Neural cell (in vitro differentiated cells): ENCODE measurements at regions not wholly inside any gene's neighbourhood (a gene's known extent, or its start where the extent isn't known, plus 50 kb on each side); places are given as distances from the start of the nearest gene placed in this dataset.
A peak's percentile ranks its signal among the peaks of the same experiment; 100 is the strongest.

Experiments used
- H2AFZ ChIP-seq: fragments of 200-600, 300-800 bp; sonication (generic), shearing (Covaris generic); 2 replicates; pipeline ENCODE4 v1.6.0; 2014; ENCODE audit warnings: low read depth, mild to moderate bottlenecking, antibody characterized with exemption, low read length, moderate library complexity
- H3F3A ChIP-seq: fragments of 200-600 bp; shearing (Covaris generic); 2 replicates; pipeline ENCODE4 v1.6.1; 2016; ENCODE audit warnings: mild to moderate bottlenecking, moderate library complexity, mixed read lengths, antibody characterized with exemption, low read length; ENCODE audit not compliant: insufficient read depth, poor library complexity, severe bottlenecking
- H3K27ac ChIP-seq: fragments of 200-600, 300-800 bp; sonication (generic), shearing (Covaris generic); 2 replicates; pipeline ENCODE4 v1.5.1; 2014; ENCODE audit warnings: mild to moderate bottlenecking, low read length, moderate library complexity
- H3K27me3 ChIP-seq: fragments of 300-800, 200-600 bp; sonication (generic), shearing (Covaris generic); 2 replicates; pipeline ENCODE4 v1.6.0; 2014; ENCODE audit warnings: mild to moderate bottlenecking, low read depth, low read length, moderate library complexity; ENCODE audit not compliant: insufficient read depth
- H3K36me3 ChIP-seq: fragments of 300-800, 200-600 bp; sonication (generic), shearing (Covaris generic); 2 replicates; pipeline ENCODE4 v1.5.1; 2014; ENCODE audit warnings: mild to moderate bottlenecking, antibody characterized with exemption, low read length, moderate library complexity; ENCODE audit not compliant: insufficient read depth
- H3K4me2 ChIP-seq: fragments of 300-800, 200-600 bp; sonication (generic), shearing (Covaris generic); 2 replicates; pipeline ENCODE4 v1.6.0; 2014; ENCODE audit warnings: mild to moderate bottlenecking, low read length
- H3K4me3 ChIP-seq: fragments of 300-800, 200-600 bp; sonication (generic), shearing (Covaris generic); 2 replicates; pipeline ENCODE4 v1.5.1; 2014; ENCODE audit warnings: mild to moderate bottlenecking, low read length, moderate library complexity
- H3K79me2 ChIP-seq: fragments of 200-600 bp; shearing (Covaris generic); replicated peaks from 2 replicates; pipeline ENCODE4 v1.6.0; 2014; ENCODE audit warnings: mild to moderate bottlenecking, low read length, moderate library complexity; ENCODE audit not compliant: insufficient read depth
- H3K9ac ChIP-seq: fragments of 300-800, 200-600 bp; sonication (generic), shearing (Covaris generic); 2 replicates; pipeline ENCODE4 v1.6.1; 2016; ENCODE audit warnings: mild to moderate bottlenecking, low read length, mixed read lengths
- H3K9me2 ChIP-seq: fragments of 200-600 bp; shearing (Covaris generic); 2 replicates; pipeline ENCODE4 v1.6.1; 2016; ENCODE audit warnings: mild to moderate bottlenecking, low read length, mixed read lengths; ENCODE audit not compliant: insufficient read depth
- H3K9me3 ChIP-seq: fragments of 200-600, 300-800 bp; sonication (generic), shearing (Covaris generic); 2 replicates; pipeline ENCODE4 v1.6.1; 2016; ENCODE audit warnings: mild to moderate bottlenecking, mixed run types, low read length, moderate library complexity, mixed read lengths
- H4K20me1 ChIP-seq: fragments of 200-600 bp; shearing (Covaris generic); 2 replicates; pipeline ENCODE4 v1.6.1; 2016; ENCODE audit warnings: mild to moderate bottlenecking, mixed run types; ENCODE audit not compliant: insufficient read depth
- CTCF ChIP-seq: fragments of 450-650 bp; IDR thresholded peaks from 2 replicates; pipeline ENCODE4 v1.5.1; 2014; ENCODE audit warnings: antibody characterized with exemption, mild to moderate bottlenecking, moderate library complexity; ENCODE audit not compliant: poor library complexity, severe bottlenecking
- MXI1 ChIP-seq: fragments of 450-650 bp; conservative IDR thresholded peaks from 2 replicates; pipeline ENCODE4 v1.6.1; 2014; ENCODE audit warnings: antibody characterized with exemption, mild to moderate bottlenecking; ENCODE audit not compliant: poor library complexity, severe bottlenecking
- POLR2AphosphoS5 ChIP-seq: IDR thresholded peaks from 2 replicates; pipeline ENCODE4 v1.6.1; 2012
- RAD21 ChIP-seq: fragments of 450-650 bp; conservative IDR thresholded peaks from 2 replicates; pipeline ENCODE4 v1.6.1; 2014; ENCODE audit warnings: antibody characterized with exemption, mild to moderate bottlenecking, moderate library complexity
- REST ChIP-seq: IDR thresholded peaks from 2 replicates; pipeline ENCODE4 v1.6.1; 2012; ENCODE audit warnings: borderline replicate concordance
- SMC3 ChIP-seq: fragments of 450-650 bp; conservative IDR thresholded peaks from 2 replicates; pipeline ENCODE4 v1.6.1; 2014; ENCODE audit warnings: antibody characterized with exemption, mild to moderate bottlenecking, moderate library complexity; ENCODE audit not compliant: poor library complexity
- TAF1 ChIP-seq: IDR thresholded peaks from 2 replicates; pipeline ENCODE4 v1.6.1; 2012; ENCODE audit warnings: low read depth

- Histone ChIP-seq H3K9me3 (no peaks in the 10 kb centered on the region), H2AFZ (no peak overlapping the region), H3K9me2 (no peaks in the 10 kb centered on the region), H3K4me2 (no peak overlapping the region), H3F3A (no peaks in the 10 kb centered on the region), H3K4me3 (no peak overlapping the region), H3K9ac (no peak overlapping the region), H3K27me3 (no peaks in the 10 kb centered on the region), H3K36me3 (no peaks in the 10 kb centered on the region), H3K27ac (no peak overlapping the region), H4K20me1 (no peaks in the 10 kb centered on the region), H3K79me2 (no peaks in the 10 kb centered on the region)
- TF ChIP-seq RAD21 (no peak), MXI1 (no peak), TAF1 (no peak)
Observed at GRCh38 chrY:15552074-15552473, 1027.7 kb downstream of the NLGN4Y start.

- no peak for TF ChIP-seq REST
- no peak for TF ChIP-seq SMC3
- no peak for TF ChIP-seq RAD21
- TF ChIP-seq POLR2AphosphoS5: no peak
- TF ChIP-seq MXI1: no peak
- H3K79me2 ChIP-seq: no peaks in the 10 kb centered on the region
Observed at GRCh38 chrY:15554991-15555390, 1030.7 kb downstream of the NLGN4Y start.

GRCh38 chrY:15559169-15559568 is 1034.8 kb downstream of the NLGN4Y start:
- no peak for TF ChIP-seq MXI1
- no peak for TF ChIP-seq RAD21
- TF ChIP-seq CTCF: peak; percentile 13
- Histone ChIP-seq H4K20me1 (no peaks in the 10 kb centered on the region), H3K4me2 (no peak overlapping the region)

More at GRCh38 chrY:15554991-15555390, 1030.7 kb downstream of the NLGN4Y start:
- Histone ChIP-seq H3K4me2 (no peak overlapping the region), H3K27me3 (no peaks in the 10 kb centered on the region), H3K36me3 (no peaks in the 10 kb centered on the region), H3K9me3 (no peaks in the 10 kb centered on the region), H3F3A (no peaks in the 10 kb centered on the region), H2AFZ (no peak overlapping the region), H4K20me1 (no peaks in the 10 kb centered on the region), H3K9ac (no peak overlapping the region), H3K27ac (no peak overlapping the region), H3K4me3 (no peak overlapping the region), H3K9me2 (no peaks in the 10 kb centered on the region)

More at GRCh38 chrY:15559169-15559568, 1034.8 kb downstream of the NLGN4Y start:
- H3K9ac ChIP-seq: no peak overlapping the region
- H3K79me2 ChIP-seq: no peaks in the 10 kb centered on the region
- H3K27me3 ChIP-seq: no peaks in the 10 kb centered on the region
- no peaks in the 10 kb centered on the region for H3K9me3 ChIP-seq
- no peaks in the 10 kb centered on the region for H3K36me3 ChIP-seq
- no peaks in the 10 kb centered on the region for H3F3A ChIP-seq
- H3K27ac ChIP-seq: no peak overlapping the region
- H3K4me3 ChIP-seq: no peak overlapping the region
- no peaks in the 10 kb centered on the region for H3K9me2 ChIP-seq
- no peak overlapping the region for H2AFZ ChIP-seq
